Colon (tissue), 2 donors: ENCODE measurements at regions not wholly inside any gene's neighbourhood (a gene's known extent, or its start where the extent isn't known, plus 50 kb on each side); places are given as distances from the start of the nearest gene placed in this dataset.

Source experiments
- FAIRE-seq: peaks from 2 replicates; lab custom pipeline; 2012; peaks lifted over from hg19 to GRCh38; lab: Jason Lieb, UNC
- donor health status: control.
- donor health status: control.

GRCh38 chr18:77990131-77990530 is 740.5 kb downstream of the GALR1 start:
- no peak for FAIRE-seq

GRCh38 chr18:77990901-77991300 is 741.3 kb downstream of the GALR1 start:
- no peak for FAIRE-seq

DNA sequence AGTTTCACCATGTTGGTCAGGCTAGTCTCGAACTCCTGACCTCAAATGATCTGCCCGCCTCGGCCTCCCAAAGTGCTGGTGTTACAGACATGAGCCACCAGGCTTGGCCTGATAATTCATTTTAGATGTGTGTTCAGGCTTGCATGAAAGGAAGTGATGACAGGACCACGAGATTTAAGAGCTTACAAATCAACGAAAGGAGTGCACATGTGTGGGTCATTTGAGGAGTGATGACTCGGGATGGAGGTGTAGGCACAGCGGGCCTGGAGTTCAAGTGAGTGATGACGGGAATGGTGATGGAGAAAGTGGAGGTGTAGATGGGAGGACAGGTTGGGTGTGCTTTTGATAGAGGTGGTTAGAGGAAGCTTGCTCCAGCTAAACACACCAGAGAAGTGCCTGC is 742.4 kb downstream of the GALR1 start:
- FAIRE-seq, result no peak

GRCh38 chr18:77993188-77993981 is 743.7 kb downstream of the GALR1 start:
- FAIRE-seq, result no peak

DNA sequence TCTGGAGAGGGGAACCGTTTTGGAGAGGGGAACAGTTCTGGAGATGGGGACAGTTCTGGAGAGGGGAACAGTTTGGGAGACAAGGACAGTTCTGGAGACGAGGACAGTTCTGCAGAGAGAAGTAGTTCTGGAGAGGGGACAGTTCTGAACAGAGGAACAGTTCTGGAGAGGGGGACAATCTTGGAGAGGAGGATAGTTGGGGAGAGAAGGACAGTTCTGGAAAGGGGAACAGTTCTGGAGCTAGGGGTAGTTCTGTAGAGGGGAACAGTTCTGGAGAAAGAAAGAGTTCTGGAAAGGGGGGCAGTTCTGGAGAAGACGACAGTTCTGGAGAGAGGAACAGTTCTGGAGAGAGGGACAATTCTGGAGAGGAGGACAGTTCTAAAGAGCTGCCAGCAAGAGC is 745.9 kb downstream of the GALR1 start:
- FAIRE-seq, result no peak

GRCh38 chr18:77996737-77997136 is 747.1 kb downstream of the GALR1 start:
- no peak for FAIRE-seq

GRCh38 chr18:78001811-78002210 is 752.2 kb downstream of the GALR1 start:
- FAIRE-seq, result no peak

GRCh38 chr18:78006006-78006773 is 756.5 kb downstream of the GALR1 start:
- no peak for FAIRE-seq

DNA sequence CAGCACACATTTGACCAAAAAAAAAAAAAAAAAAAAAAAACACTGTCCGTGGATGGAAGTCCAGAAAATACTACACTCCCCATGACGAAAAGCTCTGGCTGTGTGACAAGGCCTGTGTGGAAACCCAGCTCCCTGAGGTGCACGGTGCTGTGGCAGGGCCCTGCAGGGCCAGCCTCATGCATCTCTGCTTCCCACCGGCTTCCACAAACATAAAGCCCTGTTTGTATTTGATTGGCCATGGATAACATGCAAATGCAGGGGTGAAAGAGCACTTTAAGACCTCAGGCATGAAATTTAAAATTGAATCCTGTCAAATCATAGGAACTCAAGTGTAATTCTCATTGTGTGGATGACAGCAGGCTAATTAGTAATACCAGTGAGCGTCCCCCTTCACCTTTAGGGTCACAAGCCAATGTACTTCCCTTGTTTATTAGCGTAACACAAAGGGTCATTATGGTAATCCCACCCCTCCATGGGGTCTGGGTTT is 757.2 kb downstream of the GALR1 start:
- no peak for FAIRE-seq

DNA sequence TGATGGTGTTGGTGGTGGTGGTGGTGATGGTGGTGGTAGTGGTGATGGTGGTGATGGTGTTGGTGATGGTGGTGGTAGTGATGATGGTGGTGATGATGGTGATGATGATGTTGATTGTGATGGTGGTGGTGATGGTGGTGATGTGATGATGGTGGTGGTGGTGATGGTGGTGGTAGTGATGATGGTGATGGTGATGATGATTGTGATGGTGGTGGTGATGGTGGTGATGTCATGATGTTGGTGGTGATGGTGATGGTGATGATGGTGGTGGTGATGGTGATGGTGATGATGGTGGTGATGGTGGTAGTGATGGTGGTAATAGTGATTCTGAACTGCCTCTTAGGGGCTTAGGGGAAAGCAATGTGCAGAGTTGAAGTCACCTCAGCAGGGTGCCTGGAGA is 760.7 kb downstream of the GALR1 start:
- no peak for FAIRE-seq

DNA sequence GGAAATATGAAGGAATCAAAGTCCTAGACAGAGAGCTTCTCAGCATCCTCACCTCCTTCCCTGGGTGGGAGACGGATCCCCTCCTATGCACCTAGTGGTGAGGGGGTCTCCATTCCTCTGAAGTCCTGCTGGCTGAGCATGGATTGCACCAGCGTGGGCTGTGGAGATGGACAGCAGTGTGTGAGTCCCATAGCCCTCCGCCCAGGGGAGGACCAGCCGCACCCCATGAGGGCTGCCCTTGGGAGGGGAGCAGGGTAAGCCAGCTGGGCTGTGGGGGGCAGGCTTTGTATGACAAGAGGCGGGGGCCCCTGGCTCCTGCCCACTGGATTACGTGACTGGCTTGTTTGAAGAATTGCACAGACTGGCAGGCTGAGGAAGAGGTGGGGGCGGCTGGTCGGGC is 768.2 kb downstream of the GALR1 start:
- FAIRE-seq, result no peak

DNA sequence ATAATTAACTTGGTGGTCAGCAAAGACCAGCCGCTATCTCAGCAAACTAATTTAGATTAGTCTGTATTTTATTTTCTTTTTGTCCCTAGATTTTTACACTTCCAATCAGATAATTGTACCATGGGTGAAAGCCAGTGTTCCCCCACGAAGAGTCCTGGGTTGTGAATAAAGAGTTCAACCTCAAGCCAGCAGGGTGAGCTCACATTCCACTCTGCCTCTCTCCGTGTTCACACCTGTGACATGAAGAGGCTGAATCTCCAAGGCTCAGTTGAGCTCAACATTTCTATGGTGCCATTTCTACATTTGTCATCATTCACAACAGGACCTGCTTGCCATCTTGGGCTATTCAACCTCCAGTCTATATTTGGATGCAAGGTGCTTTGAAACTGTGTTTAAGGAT is 771.5 kb downstream of the GALR1 start:
- no peak for FAIRE-seq

DNA sequence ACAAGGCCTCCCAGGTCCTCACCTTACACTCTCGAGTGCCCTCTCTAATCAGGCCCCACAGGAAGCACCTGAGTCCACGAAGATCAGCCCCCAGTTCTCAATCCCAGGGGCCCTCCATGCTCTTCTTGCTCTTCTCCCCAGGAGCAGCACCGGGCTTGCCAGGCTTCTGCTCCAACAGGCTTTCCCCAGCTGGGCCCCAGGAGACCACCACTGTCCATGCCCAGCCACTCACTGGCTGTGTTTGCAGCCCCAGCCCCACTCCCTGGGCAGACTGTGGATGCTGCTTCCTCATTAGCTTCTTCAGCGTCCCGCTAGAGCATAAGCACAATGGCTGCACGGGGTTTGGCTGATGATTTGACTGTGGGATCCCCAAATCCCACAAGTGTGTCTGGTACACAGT is 781.9 kb downstream of the GALR1 start:
- no peak for FAIRE-seq

DNA sequence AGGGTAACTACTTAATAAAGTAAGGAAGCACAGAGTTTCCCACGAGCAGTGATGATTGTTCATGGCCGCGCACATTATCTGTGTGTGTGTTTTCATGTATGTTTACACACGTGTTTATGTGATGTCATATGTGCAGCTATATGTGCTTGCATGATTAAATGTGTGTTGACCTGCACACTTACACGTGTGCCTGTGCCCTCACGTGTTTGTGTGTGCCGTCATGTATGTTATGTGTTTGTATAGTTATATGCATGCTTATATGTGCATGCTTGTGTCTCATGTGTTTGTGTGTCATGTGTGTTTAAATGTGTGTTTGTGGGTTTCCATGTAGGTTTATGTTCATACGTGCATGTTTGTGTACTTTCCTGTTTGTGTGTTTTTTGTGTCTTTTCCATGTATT is 782.3 kb downstream of the GALR1 start:
- no peak for FAIRE-seq

DNA sequence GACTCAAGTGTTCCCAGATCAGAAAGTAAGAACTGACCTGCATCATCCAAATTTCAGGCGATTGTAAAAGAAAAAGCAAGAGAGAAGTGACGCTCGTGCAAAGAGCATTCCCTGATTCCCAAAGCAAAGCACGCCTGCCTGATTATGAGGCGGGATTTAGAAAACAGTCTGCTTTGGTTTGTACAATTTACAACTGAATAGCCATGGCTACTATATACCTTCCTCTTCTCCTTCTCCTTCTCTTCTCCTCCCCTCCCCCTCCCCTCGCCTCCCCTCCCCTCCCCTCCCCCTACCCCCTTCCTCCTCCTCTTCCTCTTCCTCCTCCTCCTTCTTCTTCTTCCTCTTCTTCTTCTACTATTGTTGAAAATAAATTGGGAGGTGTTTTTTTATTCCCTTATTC is 782.9 kb downstream of the GALR1 start:
- FAIRE-seq, result no peak

DNA sequence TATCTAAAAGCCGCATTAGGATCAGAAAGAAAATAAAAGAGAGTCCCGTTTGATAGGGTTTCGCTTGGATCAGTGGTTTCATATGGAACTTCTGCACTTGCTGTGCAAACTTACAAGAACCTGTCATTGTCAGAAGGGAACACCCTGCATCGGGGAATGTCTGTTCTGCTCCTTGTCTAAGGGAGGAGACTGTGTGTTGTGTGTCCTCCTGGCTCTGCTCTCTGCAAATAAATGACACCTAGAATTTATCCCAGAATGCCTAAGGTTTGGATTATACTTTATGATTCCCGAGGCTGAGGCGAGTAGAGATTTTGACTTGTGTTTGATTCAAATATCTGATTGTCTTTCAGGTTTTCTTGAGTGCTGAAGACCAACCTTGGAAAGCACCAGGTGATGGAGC is 785.1 kb downstream of the GALR1 start:
- no peak for FAIRE-seq

DNA sequence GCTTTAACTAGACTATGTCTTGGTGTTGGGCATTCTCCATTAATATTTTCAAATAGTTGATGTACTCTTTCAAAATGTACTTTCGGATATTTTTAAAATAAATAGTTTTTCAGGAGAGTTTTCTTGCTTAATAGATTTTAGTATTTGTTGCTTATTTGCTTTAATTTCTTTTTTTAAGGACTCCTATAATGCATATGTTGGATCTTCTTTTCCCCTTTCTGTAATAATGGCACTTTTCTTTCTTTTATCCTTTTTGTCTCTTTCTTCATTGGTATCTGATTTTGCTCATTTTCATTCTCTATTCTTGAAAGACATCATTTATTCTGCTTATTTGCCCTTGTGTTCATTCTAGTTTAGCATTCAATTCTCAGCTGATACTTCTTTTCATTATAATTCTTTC is 791.6 kb downstream of the GALR1 start:
- no peak for FAIRE-seq

DNA sequence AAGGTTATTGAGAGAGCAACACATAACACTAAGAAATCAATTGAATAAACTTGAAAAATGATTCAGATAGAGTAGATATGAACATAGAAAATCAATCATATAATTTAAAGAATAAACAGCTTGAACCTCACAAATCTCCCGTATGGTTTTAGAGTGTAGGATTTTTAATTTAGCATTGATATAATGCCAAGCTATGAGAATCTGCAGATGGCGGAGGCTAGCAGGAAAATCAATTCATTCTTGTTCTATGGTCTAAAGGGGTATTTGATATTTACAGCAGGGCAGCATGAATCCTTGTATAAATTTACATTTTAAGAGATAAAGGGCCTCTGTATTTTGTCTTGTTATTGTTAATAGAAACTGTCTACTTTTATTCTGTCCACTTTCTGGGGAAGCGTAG is 797.0 kb downstream of the GALR1 start:
- no peak for FAIRE-seq

DNA sequence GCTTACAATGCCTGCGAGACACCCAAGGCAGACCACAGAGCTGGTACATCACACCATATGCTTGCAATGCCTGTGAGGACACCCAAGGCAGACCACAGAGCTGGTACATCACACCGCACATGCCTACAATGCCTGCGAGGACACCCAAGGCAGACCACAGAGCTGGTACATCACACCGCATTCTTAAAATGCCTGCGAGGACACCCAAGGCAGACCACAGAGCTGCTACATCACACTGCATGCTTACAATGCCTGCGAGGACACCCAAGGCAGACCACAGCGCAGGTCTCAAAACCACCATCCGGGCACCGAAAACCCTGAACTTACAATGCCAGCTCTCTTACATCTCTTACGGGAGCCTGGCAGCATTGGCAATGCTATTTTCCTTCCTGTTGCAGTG is 799.6 kb downstream of the GALR1 start:
- no peak for FAIRE-seq

DNA sequence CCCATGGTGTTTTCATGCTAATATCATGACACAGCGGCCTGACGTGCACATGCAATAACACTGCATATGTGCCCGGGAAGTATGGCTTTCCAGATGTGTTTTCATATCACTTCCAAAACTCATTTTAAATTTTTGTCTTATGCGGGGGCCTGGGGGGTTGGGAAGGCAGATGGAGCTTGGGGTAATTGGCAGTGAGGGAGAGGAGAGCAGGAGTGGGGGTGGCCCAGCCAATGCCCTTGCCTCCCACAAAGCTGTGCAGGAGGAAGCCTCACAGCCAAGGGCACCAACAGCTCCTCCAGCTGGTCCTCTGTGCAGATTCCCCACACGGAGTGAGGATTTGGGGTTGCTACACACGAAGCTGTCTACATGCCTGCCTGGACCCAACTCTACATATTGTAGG is 805.2 kb downstream of the GALR1 start:
- no peak for FAIRE-seq

GRCh38 chr18:78056011-78056410 is 806.4 kb downstream of the GALR1 start:
- no peak for FAIRE-seq

- no peak for FAIRE-seq
Measured at GRCh38 chr18:78069784-78070664, 820.4 kb downstream of the GALR1 start.
